GM23338 (cell line): ENCODE measurements at regions not wholly inside any gene's neighbourhood (a gene's known extent, or its start where the extent isn't known, plus 50 kb on each side); places are given as distances from the start of the nearest gene placed in this dataset.

Source experiments
- ATAC-seq: fragments of 200-7000 bp; cut with Tn5 transposase; 3 replicates; pipeline ENCODE4 v1.9.1; 2020
- DNase-seq: peaks from one replicate; pipeline ENCODE4 v3.0.0-alpha.2; 2015; ENCODE audit warnings: low spot score
- H2AFZ ChIP-seq: fragments of 200-600 bp; sonication (generic); 2 replicates; pipeline ENCODE4 v1.8.0; 2016; ENCODE audit warnings: antibody characterized with exemption, mild to moderate bottlenecking, moderate library complexity
- H3F3A ChIP-seq: fragments of 200-600 bp; sonication (generic); replicated peaks from 2 replicates; pipeline ENCODE4 v1.8.0; 2017; ENCODE audit warnings: antibody characterized with exemption, mixed run types, low read depth
- H3K27ac ChIP-seq: fragments of 200-600 bp; sonication (generic); 2 replicates; pipeline ENCODE4 v1.6.1; 2016; ENCODE audit warnings: low read depth
- H3K27me3 ChIP-seq: fragments of 200-600 bp; sonication (generic); 2 replicates; pipeline ENCODE4 v1.8.0; 2016; ENCODE audit warnings: mild to moderate bottlenecking, mixed run types, moderate library complexity; ENCODE audit not compliant: insufficient read depth
- H3K36me3 ChIP-seq: fragments of 200-600 bp; sonication (generic); 2 replicates; pipeline ENCODE4 v1.8.0; 2016; ENCODE audit warnings: mild to moderate bottlenecking; ENCODE audit not compliant: insufficient read depth
- H3K4me1 ChIP-seq: fragments of 200-600 bp; sonication (generic); 2 replicates; pipeline ENCODE4 v1.8.0; 2016; ENCODE audit warnings: mild to moderate bottlenecking, moderate library complexity; ENCODE audit not compliant: insufficient read depth
- H3K4me2 ChIP-seq: fragments of 200-600 bp; sonication (generic); 2 replicates; pipeline ENCODE4 v1.7.1; 2017; ENCODE audit warnings: mixed run types
- H3K4me3 ChIP-seq: fragments of 200-600 bp; sonication (generic); 2 replicates; pipeline ENCODE4 v1.6.1; 2016; ENCODE audit warnings: mixed run types
- H3K79me2 ChIP-seq: fragments of 200-600 bp; sonication (generic); replicated peaks from 2 replicates; pipeline ENCODE4 v1.8.0; 2017; ENCODE audit warnings: mild to moderate bottlenecking; ENCODE audit not compliant: insufficient read depth
- H3K9me2 ChIP-seq: fragments of 200-600 bp; sonication (generic); 2 replicates; pipeline ENCODE4 v1.8.0; 2017; ENCODE audit not compliant: insufficient read depth
- H4K20me1 ChIP-seq: fragments of 200-600 bp; sonication (generic); replicated peaks from 2 replicates; pipeline ENCODE4 v1.8.0; 2017; ENCODE audit warnings: mild to moderate bottlenecking; ENCODE audit not compliant: insufficient read depth
- H3K27ac Mint-ChIP-seq: 2 replicates; pipeline ENCODE4 v1.8.0; 2020; ENCODE audit warnings: inconsistent platforms, mild to moderate bottlenecking, moderate library complexity, mixed read lengths
- H3K27me3 Mint-ChIP-seq: 3 replicates; pipeline ENCODE4 v1.8.0; 2022; ENCODE audit warnings: low read depth, mild to moderate bottlenecking, moderate library complexity, mixed read lengths, inconsistent platforms; ENCODE audit not compliant: insufficient read depth, poor library complexity
- H3K36me3 Mint-ChIP-seq: 3 replicates; pipeline ENCODE4 v1.8.0; 2021; ENCODE audit warnings: low read depth, mild to moderate bottlenecking, inconsistent platforms, moderate library complexity, mixed read lengths
- H3K4me1 Mint-ChIP-seq: 3 replicates; pipeline ENCODE4 v1.8.0; 2020; ENCODE audit warnings: mild to moderate bottlenecking, inconsistent platforms, mixed read lengths
- H3K4me3 Mint-ChIP-seq: 3 replicates; pipeline ENCODE4 v1.8.0; 2021; ENCODE audit warnings: moderate library complexity, mild to moderate bottlenecking, inconsistent platforms, mixed read lengths
- H3K9me3 Mint-ChIP-seq: 3 replicates; pipeline ENCODE4 v1.8.0; 2020; ENCODE audit warnings: moderate library complexity, mild to moderate bottlenecking, inconsistent platforms, mixed read lengths
- CREB1 ChIP-seq: fragments of 250-450 bp; sonication (Bioruptor Pico); IDR thresholded peaks from 2 replicates; pipeline ENCODE4 v1.5.0; 2020; ENCODE audit warnings: low read depth, mild to moderate bottlenecking, moderate library complexity
- JUNB ChIP-seq: IDR thresholded peaks from one replicate; pipeline ENCODE4 v1.6.1; 2016; ENCODE audit warnings: antibody characterized with exemption; ENCODE audit not compliant: unreplicated experiment
- NANOG ChIP-seq: IDR thresholded peaks from 2 replicates; pipeline ENCODE4 v1.6.1; 2016; ENCODE audit warnings: antibody characterized with exemption, borderline replicate concordance
- POLR2AphosphoS5 ChIP-seq: IDR thresholded peaks from 2 replicates; pipeline ENCODE4 v1.6.1; 2016; ENCODE audit warnings: antibody characterized with exemption, low read depth
- STAT1 ChIP-seq: IDR thresholded peaks from one replicate; pipeline ENCODE4 v1.6.1; 2016; ENCODE audit warnings: antibody characterized with exemption; ENCODE audit not compliant: unreplicated experiment
- ZNF462 ChIP-seq: fragments of 250-450 bp; sonication (Bioruptor Pico); IDR thresholded peaks from 2 replicates; pipeline ENCODE4 v1.5.0; 2020; ENCODE audit warnings: mild to moderate bottlenecking, moderate library complexity
- TF ChIP-seq, protein P1 (sequence below): IDR thresholded peaks from 2 replicates; pipeline ENCODE4 v1.6.1; 2016; ENCODE audit warnings: antibody characterized with exemption
- TF ChIP-seq, protein P2 (sequence below), 2 experiments: fragments of 200-600 bp in 1 of 2; sonication (generic) in 1 of 2; conservative IDR thresholded peaks; 2 replicates each; pipeline versions ENCODE4 v1.5.1 to v1.6.1; 2016 to 2017; ENCODE audit warnings: antibody characterized with exemption in 2 of 2, low read depth in 2 of 2, mild to moderate bottlenecking in 2 of 2, moderate library complexity in 1 of 2
- TF ChIP-seq, protein P3 (sequence below): IDR thresholded peaks from one replicate; pipeline ENCODE4 v1.6.1; 2018; ENCODE audit warnings: antibody characterized with exemption; ENCODE audit not compliant: unreplicated experiment

DNA sequence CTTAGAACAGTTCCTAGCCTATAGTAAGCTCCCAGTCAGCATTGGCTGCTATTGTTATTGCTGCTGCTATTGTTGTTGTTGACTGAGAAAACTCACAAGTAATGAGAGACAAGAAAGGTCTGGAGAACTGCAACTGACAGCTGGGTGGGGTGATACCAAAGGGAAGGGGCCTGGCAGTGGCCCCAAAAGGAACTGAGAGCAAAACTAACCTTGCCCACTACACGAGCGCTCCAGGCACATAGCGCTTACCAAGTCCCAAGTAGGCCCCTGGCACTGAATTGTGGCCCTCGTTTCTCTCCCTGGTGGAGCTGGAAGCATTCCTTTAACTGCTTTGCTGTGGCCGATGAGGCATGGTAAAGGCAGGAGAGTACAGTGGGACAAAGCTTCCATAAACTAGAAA is 59.7 kb downstream of the KCTD12 start:
- Histone ChIP-seq H3K27me3 (no peaks in the 10 kb centered on the region), H3F3A (no peaks in the 10 kb centered on the region), H3K4me3 (no peak overlapping the region), H3K4me2 (no peak overlapping the region), H3K79me2 (no peaks in the 10 kb centered on the region), H4K20me1 (no peaks in the 10 kb centered on the region), H3K27ac (no peak overlapping the region), H3K36me3 (no peaks in the 10 kb centered on the region), H3K9me2 (0 out of 2 replicates have a peak, but pooled peaks cover 4% of the 10 kb centered on the region), H3K4me1 (no peaks in the 10 kb centered on the region), H2AFZ (no peak overlapping the region)
- peaks cover 5% of the 10 kb centered on the region for H3K27me3 Mint-ChIP-seq
- H3K9me3 Mint-ChIP-seq, result peaks cover 10% of the 10 kb centered on the region
- peaks cover 6% of the 10 kb centered on the region; the same call in 1 of the 3 replicates for H3K36me3 Mint-ChIP-seq
- H3K4me1 Mint-ChIP-seq, result peaks cover 5% of the 10 kb centered on the region; the same call in 1 of the 3 replicates
- no peak for ATAC-seq
- H3K27ac Mint-ChIP-seq, result no peak overlapping the region
- H3K4me3 Mint-ChIP-seq, result no peak overlapping the region
- DNase-seq, result no peak
- TF ChIP-seq, protein P1, sequence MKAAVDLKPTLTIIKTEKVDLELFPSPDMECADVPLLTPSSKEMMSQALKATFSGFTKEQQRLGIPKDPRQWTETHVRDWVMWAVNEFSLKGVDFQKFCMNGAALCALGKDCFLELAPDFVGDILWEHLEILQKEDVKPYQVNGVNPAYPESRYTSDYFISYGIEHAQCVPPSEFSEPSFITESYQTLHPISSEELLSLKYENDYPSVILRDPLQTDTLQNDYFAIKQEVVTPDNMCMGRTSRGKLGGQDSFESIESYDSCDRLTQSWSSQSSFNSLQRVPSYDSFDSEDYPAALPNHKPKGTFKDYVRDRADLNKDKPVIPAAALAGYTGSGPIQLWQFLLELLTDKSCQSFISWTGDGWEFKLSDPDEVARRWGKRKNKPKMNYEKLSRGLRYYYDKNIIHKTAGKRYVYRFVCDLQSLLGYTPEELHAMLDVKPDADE, result no peak
- TF ChIP-seq CREB1 (no peak), NANOG (no peak), ZNF462 (no peak), STAT1 (no peak), JUNB (no peak), POLR2AphosphoS5 (no peak)
- TF ChIP-seq, protein P2, sequence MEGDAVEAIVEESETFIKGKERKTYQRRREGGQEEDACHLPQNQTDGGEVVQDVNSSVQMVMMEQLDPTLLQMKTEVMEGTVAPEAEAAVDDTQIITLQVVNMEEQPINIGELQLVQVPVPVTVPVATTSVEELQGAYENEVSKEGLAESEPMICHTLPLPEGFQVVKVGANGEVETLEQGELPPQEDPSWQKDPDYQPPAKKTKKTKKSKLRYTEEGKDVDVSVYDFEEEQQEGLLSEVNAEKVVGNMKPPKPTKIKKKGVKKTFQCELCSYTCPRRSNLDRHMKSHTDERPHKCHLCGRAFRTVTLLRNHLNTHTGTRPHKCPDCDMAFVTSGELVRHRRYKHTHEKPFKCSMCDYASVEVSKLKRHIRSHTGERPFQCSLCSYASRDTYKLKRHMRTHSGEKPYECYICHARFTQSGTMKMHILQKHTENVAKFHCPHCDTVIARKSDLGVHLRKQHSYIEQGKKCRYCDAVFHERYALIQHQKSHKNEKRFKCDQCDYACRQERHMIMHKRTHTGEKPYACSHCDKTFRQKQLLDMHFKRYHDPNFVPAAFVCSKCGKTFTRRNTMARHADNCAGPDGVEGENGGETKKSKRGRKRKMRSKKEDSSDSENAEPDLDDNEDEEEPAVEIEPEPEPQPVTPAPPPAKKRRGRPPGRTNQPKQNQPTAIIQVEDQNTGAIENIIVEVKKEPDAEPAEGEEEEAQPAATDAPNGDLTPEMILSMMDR (conservative IDR thresholded peaks at IDR 0.05; ENCODE audit: low read depth in 2 of 2), result no peak
- TF ChIP-seq, protein P3, sequence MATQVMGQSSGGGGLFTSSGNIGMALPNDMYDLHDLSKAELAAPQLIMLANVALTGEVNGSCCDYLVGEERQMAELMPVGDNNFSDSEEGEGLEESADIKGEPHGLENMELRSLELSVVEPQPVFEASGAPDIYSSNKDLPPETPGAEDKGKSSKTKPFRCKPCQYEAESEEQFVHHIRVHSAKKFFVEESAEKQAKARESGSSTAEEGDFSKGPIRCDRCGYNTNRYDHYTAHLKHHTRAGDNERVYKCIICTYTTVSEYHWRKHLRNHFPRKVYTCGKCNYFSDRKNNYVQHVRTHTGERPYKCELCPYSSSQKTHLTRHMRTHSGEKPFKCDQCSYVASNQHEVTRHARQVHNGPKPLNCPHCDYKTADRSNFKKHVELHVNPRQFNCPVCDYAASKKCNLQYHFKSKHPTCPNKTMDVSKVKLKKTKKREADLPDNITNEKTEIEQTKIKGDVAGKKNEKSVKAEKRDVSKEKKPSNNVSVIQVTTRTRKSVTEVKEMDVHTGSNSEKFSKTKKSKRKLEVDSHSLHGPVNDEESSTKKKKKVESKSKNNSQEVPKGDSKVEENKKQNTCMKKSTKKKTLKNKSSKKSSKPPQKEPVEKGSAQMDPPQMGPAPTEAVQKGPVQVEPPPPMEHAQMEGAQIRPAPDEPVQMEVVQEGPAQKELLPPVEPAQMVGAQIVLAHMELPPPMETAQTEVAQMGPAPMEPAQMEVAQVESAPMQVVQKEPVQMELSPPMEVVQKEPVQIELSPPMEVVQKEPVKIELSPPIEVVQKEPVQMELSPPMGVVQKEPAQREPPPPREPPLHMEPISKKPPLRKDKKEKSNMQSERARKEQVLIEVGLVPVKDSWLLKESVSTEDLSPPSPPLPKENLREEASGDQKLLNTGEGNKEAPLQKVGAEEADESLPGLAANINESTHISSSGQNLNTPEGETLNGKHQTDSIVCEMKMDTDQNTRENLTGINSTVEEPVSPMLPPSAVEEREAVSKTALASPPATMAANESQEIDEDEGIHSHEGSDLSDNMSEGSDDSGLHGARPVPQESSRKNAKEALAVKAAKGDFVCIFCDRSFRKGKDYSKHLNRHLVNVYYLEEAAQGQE, result no peak
